ENCODE measurements at regions not wholly inside any gene's neighbourhood (a gene's known extent, or its start where the extent isn't known, plus 50 kb on each side); places are given as distances from the start of the nearest gene placed in this dataset.

GRCh38 chr4:55758066-55758465, 61.5 kb upstream of the EXOC1L start:
- H3K27me3 Mint-ChIP-seq (ENCODE audit: unreplicated experiment), result peaks cover 4% of the 10 kb centered on the region
- no peak for TF ChIP-seq CTCF (IDR thresholded peaks at IDR 0.05; ENCODE audit: unreplicated experiment)
- H3K4me3 Mint-ChIP-seq (ENCODE audit: unreplicated experiment), result no peak overlapping the region
- H3K9me3 Mint-ChIP-seq (ENCODE audit: unreplicated experiment), result no peaks in the 10 kb centered on the region
- H3K27ac Mint-ChIP-seq (ENCODE audit: unreplicated experiment), result peak overlapping the region; percentile 96
- H3K36me3 Mint-ChIP-seq (ENCODE audit: low read depth, unreplicated experiment), result no peaks in the 10 kb centered on the region
- H3K4me1 Mint-ChIP-seq (ENCODE audit: unreplicated experiment), result peaks cover 21% of the 10 kb centered on the region
- no peak for DNase-seq (ENCODE audit: low spot score)

- peaks cover 21% of the 10 kb centered on the region for H3K4me1 Mint-ChIP-seq (ENCODE audit: unreplicated experiment)
- TF ChIP-seq CTCF (IDR thresholded peaks at IDR 0.05; ENCODE audit: unreplicated experiment), result no peak
- no peak overlapping the region for H3K4me3 Mint-ChIP-seq (ENCODE audit: unreplicated experiment)
- H3K27ac Mint-ChIP-seq (ENCODE audit: unreplicated experiment), result no peak overlapping the region
- H3K36me3 Mint-ChIP-seq (ENCODE audit: low read depth, unreplicated experiment), result no peaks in the 10 kb centered on the region
- no peaks in the 10 kb centered on the region for H3K9me3 Mint-ChIP-seq (ENCODE audit: unreplicated experiment)
- DNase-seq (ENCODE audit: low spot score), result no peak
- peaks cover 4% of the 10 kb centered on the region for H3K27me3 Mint-ChIP-seq (ENCODE audit: unreplicated experiment)
Measured at GRCh38 chr4:55758570-55758969, 61.0 kb upstream of the EXOC1L start.

- no peak overlapping the region for H3K27ac Mint-ChIP-seq (ENCODE audit: unreplicated experiment)
- H3K4me3 Mint-ChIP-seq (ENCODE audit: unreplicated experiment), result no peak overlapping the region
- H3K9me3 Mint-ChIP-seq (ENCODE audit: unreplicated experiment), result no peaks in the 10 kb centered on the region
- H3K4me1 Mint-ChIP-seq (ENCODE audit: unreplicated experiment), result peaks cover 7% of the 10 kb centered on the region
- DNase-seq (ENCODE audit: low spot score), result no peak
- TF ChIP-seq CTCF (IDR thresholded peaks at IDR 0.05; ENCODE audit: unreplicated experiment), result no peak
- peaks cover 2% of the 10 kb centered on the region for H3K27me3 Mint-ChIP-seq (ENCODE audit: unreplicated experiment)
- no peaks in the 10 kb centered on the region for H3K36me3 Mint-ChIP-seq (ENCODE audit: low read depth, unreplicated experiment)
Measured at GRCh38 chr4:55762819-55763218, 56.8 kb upstream of the EXOC1L start.

- H3K9me3 Mint-ChIP-seq (ENCODE audit: unreplicated experiment), result no peaks in the 10 kb centered on the region
- no peak for TF ChIP-seq CTCF (IDR thresholded peaks at IDR 0.05; ENCODE audit: unreplicated experiment)
- no peaks in the 10 kb centered on the region for H3K36me3 Mint-ChIP-seq (ENCODE audit: low read depth, unreplicated experiment)
- no peaks in the 10 kb centered on the region for H3K4me1 Mint-ChIP-seq (ENCODE audit: unreplicated experiment)
- H3K27ac Mint-ChIP-seq (ENCODE audit: unreplicated experiment), result no peak overlapping the region
- no peak for DNase-seq (ENCODE audit: low spot score)
- no peak overlapping the region for H3K4me3 Mint-ChIP-seq (ENCODE audit: unreplicated experiment)
- H3K27me3 Mint-ChIP-seq (ENCODE audit: unreplicated experiment), result peaks cover 2% of the 10 kb centered on the region
Measured at GRCh38 chr4:55763996-55764395, 55.6 kb upstream of the EXOC1L start.

GRCh38 chr4:55765070-55765469, 54.5 kb upstream of the EXOC1L start:
- Mint-ChIP-seq H3K4me1 (ENCODE audit: unreplicated experiment) (no peaks in the 10 kb centered on the region), H3K36me3 (ENCODE audit: low read depth, unreplicated experiment) (no peaks in the 10 kb centered on the region), H3K27me3 (ENCODE audit: unreplicated experiment) (no peaks in the 10 kb centered on the region), H3K9me3 (ENCODE audit: unreplicated experiment) (no peaks in the 10 kb centered on the region), H3K4me3 (ENCODE audit: unreplicated experiment) (no peak overlapping the region), H3K27ac (ENCODE audit: unreplicated experiment) (no peak overlapping the region)
- no peak for DNase-seq (ENCODE audit: low spot score)
- no peak for TF ChIP-seq CTCF (IDR thresholded peaks at IDR 0.05; ENCODE audit: unreplicated experiment)
